Stimulated activated CD4-positive, alpha-beta T cell treated with anti-CD3 and anti-CD28 coated beads, Interleukin-12 subunit alpha, Interleukin-12 subunit beta, amount 100 ng/mL, for 24 hours (primary cell): ENCODE measurements at regions not wholly inside any gene's neighbourhood (a gene's known extent, or its start where the extent isn't known, plus 50 kb on each side); places are given as distances from the start of the nearest gene placed in this dataset.

ENCODE experiments used
- DNase-seq, 2 experiments: peaks; one replicate each; pipeline ENCODE4 v3.0.0-alpha.2; 2020; ENCODE audit warnings: low read depth in 2 of 2

GRCh38 chr6:164034602-164035140 lies 620.2 kb downstream of the QKI start:
- DNase-seq: no peak

GRCh38 chr6:164025180-164025579 lies 610.7 kb downstream of the QKI start:
- no peak for DNase-seq

GRCh38 chr6:164023535-164023934 lies 609.0 kb downstream of the QKI start:
- no peak for DNase-seq

GRCh38 chr6:164022632-164023031 lies 608.1 kb downstream of the QKI start:
- DNase-seq: no peak

- no peak for DNase-seq
Observed at GRCh38 chr6:164021589-164022250, 607.2 kb downstream of the QKI start.

- DNase-seq: no peak
Observed at GRCh38 chr6:164020142-164020541, 605.6 kb downstream of the QKI start.

GRCh38 chr6:164018133-164018532 lies 603.6 kb downstream of the QKI start:
- DNase-seq: no peak

- DNase-seq: no peak
Observed at GRCh38 chr6:164016056-164016455, 601.5 kb downstream of the QKI start.

GRCh38 chr6:164015088-164015484 lies 600.6 kb downstream of the QKI start:
- DNase-seq: no peak

- no peak for DNase-seq
Observed at GRCh38 chr6:164014346-164015087, 600.0 kb downstream of the QKI start.

GRCh38 chr6:164013480-164014208 lies 599.1 kb downstream of the QKI start:
- no peak for DNase-seq

GRCh38 chr6:164011321-164011720 lies 596.8 kb downstream of the QKI start:
- DNase-seq: no peak

- no peak for DNase-seq
Observed at GRCh38 chr6:164010441-164011103, 596.1 kb downstream of the QKI start.

- DNase-seq: no peak
Observed at GRCh38 chr6:164008902-164009301, 594.4 kb downstream of the QKI start.

GRCh38 chr6:164007881-164008280 lies 593.4 kb downstream of the QKI start:
- no peak for DNase-seq

GRCh38 chr6:164006459-164006858 lies 591.9 kb downstream of the QKI start:
- DNase-seq: no peak

- no peak for DNase-seq
Observed at GRCh38 chr6:164005004-164005711, 590.6 kb downstream of the QKI start.

GRCh38 chr6:164000276-164000675 lies 585.8 kb downstream of the QKI start:
- DNase-seq: no peak

GRCh38 chr6:163999475-164000125 lies 585.1 kb downstream of the QKI start:
- no peak for DNase-seq

GRCh38 chr6:163998496-163998895 lies 584.0 kb downstream of the QKI start:
- DNase-seq: no peak

GRCh38 chr6:163996491-163996890 lies 582.0 kb downstream of the QKI start:
- DNase-seq: no peak
